ENCODE measurements at regions not wholly inside any gene's neighbourhood (a gene's known extent, or its start where the extent isn't known, plus 50 kb on each side); places are given as distances from the start of the nearest gene placed in this dataset.

DNA sequence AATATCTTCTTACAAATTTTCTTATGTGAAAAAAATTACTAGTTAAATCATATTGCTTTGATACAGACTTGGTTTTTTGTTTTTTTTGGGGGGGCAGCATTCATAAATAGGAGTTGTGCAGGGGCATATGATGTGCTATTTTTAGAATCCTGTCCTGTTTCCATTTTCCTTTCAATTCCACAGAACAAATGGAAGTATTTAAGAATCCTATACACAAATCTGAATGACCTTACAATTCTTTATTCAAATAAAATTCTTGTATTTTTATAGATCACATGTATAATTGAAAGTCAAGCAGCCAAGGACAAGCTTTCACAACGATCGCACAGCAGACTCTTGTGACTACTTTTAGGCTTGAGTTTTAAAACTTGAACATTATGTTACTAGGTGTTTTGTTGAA, 523.9 kb downstream of the ANKRD50 start:
- no peaks in the 10 kb centered on the region for H3K9me2 ChIP-seq
- DNase-seq: no peak
- no peaks in the 10 kb centered on the region for H3F3A ChIP-seq (replicated peaks; ENCODE audit: insufficient read depth)
- no peak overlapping the region for H2AFZ ChIP-seq (ENCODE audit: low read depth)
- 97% methylated on average over 2 of the region's 2 CpGs for WGBS (ENCODE audit: low lambda C conversion rate)
- H3K4me1 ChIP-seq (ENCODE audit: control insufficient read depth in 1 of 2, insufficient read depth in 2 of 2, low read depth in 1 of 2, low read length in 1 of 2): no peaks in the 10 kb centered on the region; a peak in 1 of 4 replicates
- no peak for TF ChIP-seq RFX5 (IDR thresholded peaks at IDR 0.05; ENCODE audit: low read length)
- TF ChIP-seq TAF1 (IDR thresholded peaks at IDR 0.05; ENCODE audit: borderline replicate concordance, low read depth, low read length): no peak
- TF ChIP-seq FOSL2 (IDR thresholded peaks at IDR 0.05; ENCODE audit: borderline replicate concordance, low read depth): no peak
- no peak for TF ChIP-seq NFIC (IDR thresholded peaks at IDR 0.05; ENCODE audit: borderline replicate concordance)
- no peak for TF ChIP-seq JUND (IDR thresholded peaks at IDR 0.05)
- no peak for TF ChIP-seq RCOR1 (IDR thresholded peaks at IDR 0.05; ENCODE audit: low read length)
- TF ChIP-seq ELF1 (IDR thresholded peaks at IDR 0.05): no peak
- TF ChIP-seq SMC3 (IDR thresholded peaks at IDR 0.05; ENCODE audit: low read depth, low read length): no peak
- no peak for TF ChIP-seq NRF1 (IDR thresholded peaks at IDR 0.05; ENCODE audit: low read depth, low read length)
- TF ChIP-seq RXRA (IDR thresholded peaks at IDR 0.05; ENCODE audit: borderline replicate concordance, low read depth): no peak
- no peak for TF ChIP-seq POLR2AphosphoS5 (IDR thresholded peaks at IDR 0.05; ENCODE audit: low read depth, low read length)
- TF ChIP-seq MXI1 (IDR thresholded peaks at IDR 0.05; ENCODE audit: low read depth, low read length): no peak
- TF ChIP-seq TCF12 (IDR thresholded peaks at IDR 0.05): no peak
- TF ChIP-seq TEAD4 (IDR thresholded peaks at IDR 0.05; ENCODE audit: borderline replicate concordance, insufficient read depth): no peak
- ChIA-PET POLR2A (no interaction called here), CTCF (no interaction called here)
- H3K4me3 ChIP-seq (ENCODE audit: low read depth in 2 of 2, low read length in 1 of 2): no peak overlapping the region
- no peaks in the 10 kb centered on the region for H3K27me3 ChIP-seq (ENCODE audit: insufficient read depth)
- no peak overlapping the region for H3K9ac ChIP-seq
- no peak overlapping the region for H3K4me2 ChIP-seq
- no peaks in the 10 kb centered on the region for H3K79me2 ChIP-seq (ENCODE audit: insufficient read depth)
- H3K36me3 ChIP-seq (replicated peaks in 1 of 2; ENCODE audit: control insufficient read depth in 1 of 2, insufficient read depth in 2 of 2, low read length in 1 of 2): no peaks in the 10 kb centered on the region
- H3K9me3 ChIP-seq: no peaks in the 10 kb centered on the region
- H4K20me1 ChIP-seq (ENCODE audit: insufficient read depth): no peaks in the 10 kb centered on the region
- no peak overlapping the region for H3K27ac ChIP-seq (ENCODE audit: low read depth in 2 of 2, low read length in 1 of 2)

DNA sequence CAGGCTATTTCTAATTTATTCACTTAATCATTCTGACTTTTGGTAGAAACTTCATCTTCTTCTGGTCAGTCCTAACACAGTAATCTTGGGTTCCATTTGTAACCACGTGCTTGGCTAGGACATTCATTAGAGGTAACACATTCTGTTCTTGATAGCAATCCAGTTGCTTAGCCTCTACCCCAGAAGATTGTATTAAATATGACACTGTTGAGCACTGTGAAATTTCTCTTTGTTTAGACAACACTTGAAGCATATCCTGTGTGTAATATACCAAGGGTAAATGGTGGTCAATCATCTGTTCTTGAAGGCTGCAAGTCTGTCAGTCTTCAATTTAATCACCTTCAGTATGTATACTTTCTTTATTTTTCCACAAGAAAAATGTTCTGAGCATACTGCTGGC, 523.0 kb downstream of the ANKRD50 start:
- 0 out of 2 replicates have a peak overlapping the region, but pooled peaks have one; percentile 24 for H2AFZ ChIP-seq (ENCODE audit: low read depth)
- TF ChIP-seq NFIC (IDR thresholded peaks at IDR 0.05; ENCODE audit: borderline replicate concordance) (no peak), RAD21 (IDR thresholded peaks at IDR 0.05; ENCODE audit: low read length) (no peak), FOXM1 (IDR thresholded peaks at IDR 0.05; ENCODE audit: low read depth) (no peak), ELF1 (IDR thresholded peaks at IDR 0.05) (no peak), RCOR1 (IDR thresholded peaks at IDR 0.05; ENCODE audit: low read length) (no peak), MEF2A (IDR thresholded peaks at IDR 0.05; ENCODE audit: borderline replicate concordance, low read depth) (no peak), MAX (IDR thresholded peaks at IDR 0.05; ENCODE audit: low read depth) (no peak), RFX5 (IDR thresholded peaks at IDR 0.05; ENCODE audit: low read length) (no peak), REST (IDR thresholded peaks at IDR 0.05; ENCODE audit: low read depth, low read length) (no peak), TAF1 (IDR thresholded peaks at IDR 0.05; ENCODE audit: borderline replicate concordance, low read depth, low read length) (no peak), EZH2phosphoT487 (IDR thresholded peaks at IDR 0.05; ENCODE audit: borderline replicate concordance, low read depth) (no peak), MXI1 (IDR thresholded peaks at IDR 0.05; ENCODE audit: low read depth, low read length) (no peak)
- TF ChIP-seq, protein P1, sequence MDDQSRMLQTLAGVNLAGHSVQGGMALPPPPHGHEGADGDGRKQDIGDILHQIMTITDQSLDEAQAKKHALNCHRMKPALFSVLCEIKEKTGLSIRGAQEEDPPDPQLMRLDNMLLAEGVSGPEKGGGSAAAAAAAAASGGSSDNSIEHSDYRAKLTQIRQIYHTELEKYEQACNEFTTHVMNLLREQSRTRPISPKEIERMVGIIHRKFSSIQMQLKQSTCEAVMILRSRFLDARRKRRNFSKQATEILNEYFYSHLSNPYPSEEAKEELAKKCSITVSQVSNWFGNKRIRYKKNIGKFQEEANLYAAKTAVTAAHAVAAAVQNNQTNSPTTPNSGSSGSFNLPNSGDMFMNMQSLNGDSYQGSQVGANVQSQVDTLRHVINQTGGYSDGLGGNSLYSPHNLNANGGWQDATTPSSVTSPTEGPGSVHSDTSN (IDR thresholded peaks at IDR 0.05): no peak
- TF ChIP-seq, protein P2, sequence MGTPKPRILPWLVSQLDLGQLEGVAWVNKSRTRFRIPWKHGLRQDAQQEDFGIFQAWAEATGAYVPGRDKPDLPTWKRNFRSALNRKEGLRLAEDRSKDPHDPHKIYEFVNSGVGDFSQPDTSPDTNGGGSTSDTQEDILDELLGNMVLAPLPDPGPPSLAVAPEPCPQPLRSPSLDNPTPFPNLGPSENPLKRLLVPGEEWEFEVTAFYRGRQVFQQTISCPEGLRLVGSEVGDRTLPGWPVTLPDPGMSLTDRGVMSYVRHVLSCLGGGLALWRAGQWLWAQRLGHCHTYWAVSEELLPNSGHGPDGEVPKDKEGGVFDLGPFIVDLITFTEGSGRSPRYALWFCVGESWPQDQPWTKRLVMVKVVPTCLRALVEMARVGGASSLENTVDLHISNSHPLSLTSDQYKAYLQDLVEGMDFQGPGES (IDR thresholded peaks at IDR 0.05; ENCODE audit: low read depth, low read length): no peak
- TF ChIP-seq, protein P3, sequence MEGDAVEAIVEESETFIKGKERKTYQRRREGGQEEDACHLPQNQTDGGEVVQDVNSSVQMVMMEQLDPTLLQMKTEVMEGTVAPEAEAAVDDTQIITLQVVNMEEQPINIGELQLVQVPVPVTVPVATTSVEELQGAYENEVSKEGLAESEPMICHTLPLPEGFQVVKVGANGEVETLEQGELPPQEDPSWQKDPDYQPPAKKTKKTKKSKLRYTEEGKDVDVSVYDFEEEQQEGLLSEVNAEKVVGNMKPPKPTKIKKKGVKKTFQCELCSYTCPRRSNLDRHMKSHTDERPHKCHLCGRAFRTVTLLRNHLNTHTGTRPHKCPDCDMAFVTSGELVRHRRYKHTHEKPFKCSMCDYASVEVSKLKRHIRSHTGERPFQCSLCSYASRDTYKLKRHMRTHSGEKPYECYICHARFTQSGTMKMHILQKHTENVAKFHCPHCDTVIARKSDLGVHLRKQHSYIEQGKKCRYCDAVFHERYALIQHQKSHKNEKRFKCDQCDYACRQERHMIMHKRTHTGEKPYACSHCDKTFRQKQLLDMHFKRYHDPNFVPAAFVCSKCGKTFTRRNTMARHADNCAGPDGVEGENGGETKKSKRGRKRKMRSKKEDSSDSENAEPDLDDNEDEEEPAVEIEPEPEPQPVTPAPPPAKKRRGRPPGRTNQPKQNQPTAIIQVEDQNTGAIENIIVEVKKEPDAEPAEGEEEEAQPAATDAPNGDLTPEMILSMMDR (IDR thresholded peaks at IDR 0.05): no peak

More for the DNA sequence above, 523.0 kb downstream of the ANKRD50 start:
- no peaks in the 10 kb centered on the region for H3K9me2 ChIP-seq
- H3F3A ChIP-seq (replicated peaks; ENCODE audit: insufficient read depth): no peaks in the 10 kb centered on the region
- no peaks in the 10 kb centered on the region for H3K79me2 ChIP-seq (ENCODE audit: insufficient read depth)
- H3K9me3 ChIP-seq: no peaks in the 10 kb centered on the region
- ChIA-PET POLR2A (no interaction called here), CTCF (no interaction called here)
- no peak overlapping the region for H3K4me2 ChIP-seq
- no peaks in the 10 kb centered on the region for H3K36me3 ChIP-seq (replicated peaks in 1 of 2; ENCODE audit: control insufficient read depth in 1 of 2, insufficient read depth in 2 of 2, low read length in 1 of 2)
- no peaks in the 10 kb centered on the region for H4K20me1 ChIP-seq (ENCODE audit: insufficient read depth)
- no peak for DNase-seq
- H3K27ac ChIP-seq (ENCODE audit: low read depth in 2 of 2, low read length in 1 of 2): no peak overlapping the region; a peak in 1 of 4 replicates
- H3K4me3 ChIP-seq (ENCODE audit: low read depth in 2 of 2, low read length in 1 of 2): no peak overlapping the region
- WGBS (ENCODE audit: low lambda C conversion rate): 43% methylated on average over 1 of the region's 1 CpG
- no peak overlapping the region for H3K9ac ChIP-seq
- H3K4me1 ChIP-seq (ENCODE audit: control insufficient read depth in 1 of 2, insufficient read depth in 2 of 2, low read depth in 1 of 2, low read length in 1 of 2): no peaks in the 10 kb centered on the region
- H3K27me3 ChIP-seq (ENCODE audit: insufficient read depth): no peaks in the 10 kb centered on the region

Measured in SK-N-SH (cell line).